Fibroblast of gingiva (primary cell): ENCODE measurements at regions not wholly inside any gene's neighbourhood (a gene's known extent, or its start where the extent isn't known, plus 50 kb on each side); places are given as distances from the start of the nearest gene placed in this dataset.

Experiments
- DNase-seq: peaks from one replicate; pipeline ENCODE4 v3.0.0-alpha.2; 2011; ENCODE audit warnings: low read depth

DNA sequence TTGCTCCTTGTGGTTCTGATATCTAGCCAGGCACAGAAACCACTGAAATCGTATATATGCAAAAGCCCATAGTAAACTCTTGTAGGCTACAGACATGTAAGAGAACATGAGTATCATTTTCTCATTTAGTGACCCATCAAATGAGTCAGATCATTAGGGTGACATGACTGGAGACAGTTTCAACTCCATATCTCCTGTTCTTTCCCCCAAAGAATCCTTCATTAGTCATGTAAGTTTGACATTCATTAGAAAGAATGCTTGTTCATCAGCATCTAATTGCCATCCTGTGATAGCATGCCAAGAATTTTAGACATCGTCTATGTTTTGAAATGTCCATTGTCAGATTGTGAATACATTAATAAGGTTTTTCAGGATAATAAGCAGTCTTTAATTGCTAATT lies 264.9 kb upstream of the TPM1 start:
- no peak for DNase-seq

DNA sequence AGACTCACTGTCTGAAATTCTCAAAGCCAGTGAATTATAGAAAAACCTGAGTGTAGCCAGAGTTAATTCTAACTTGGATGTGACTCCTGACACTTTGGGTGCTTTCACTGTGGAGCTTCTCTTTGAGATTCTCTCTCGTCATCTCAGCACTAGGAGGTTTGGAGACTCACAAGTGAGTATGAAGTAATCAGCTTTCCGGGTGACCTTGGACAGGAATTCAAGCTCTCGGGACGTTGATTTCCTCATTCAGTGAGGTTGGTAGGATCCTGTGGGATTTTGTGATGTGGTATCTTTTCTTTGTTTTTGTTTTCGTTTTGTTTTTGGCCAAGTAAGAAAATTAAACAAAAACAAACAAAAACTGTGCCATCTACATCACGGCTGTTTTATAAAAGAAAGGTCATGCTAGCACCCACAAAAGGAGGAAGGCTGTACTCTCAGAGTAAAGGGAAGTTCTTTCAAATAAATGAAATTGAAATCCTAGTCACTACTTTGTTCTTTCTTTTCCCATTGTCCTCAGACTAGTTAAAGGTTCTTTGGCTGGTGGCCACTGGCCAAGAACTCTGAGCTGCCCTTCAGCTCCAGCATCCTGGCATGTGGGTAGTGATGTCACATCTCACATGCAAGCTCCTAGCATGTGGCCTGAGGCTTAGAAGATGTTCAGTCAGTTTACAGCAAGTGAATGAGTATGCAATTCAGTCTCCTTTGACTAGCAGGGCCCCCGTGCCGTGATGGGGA lies 263.3 kb upstream of the TPM1 start:
- peak; percentile 63 for DNase-seq

DNA sequence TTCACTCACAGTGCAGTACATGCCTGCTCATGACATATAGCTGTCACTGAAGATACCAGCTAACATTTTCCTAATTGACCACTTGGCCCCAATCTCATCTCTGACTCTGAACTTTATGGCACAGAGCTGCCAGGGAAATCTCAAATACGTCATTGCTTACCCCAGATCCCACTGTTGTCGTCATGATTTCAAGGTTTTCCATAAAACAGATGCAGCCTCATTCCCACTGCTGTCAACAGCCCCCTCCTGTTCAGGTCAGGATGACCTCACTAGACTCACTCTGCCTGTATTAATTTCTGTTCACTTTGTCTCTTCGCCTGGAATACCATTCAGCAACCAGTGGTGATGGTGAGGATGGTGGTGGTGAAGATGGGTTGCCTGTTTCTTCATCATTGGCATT lies 262.6 kb upstream of the TPM1 start:
- no peak for DNase-seq

DNA sequence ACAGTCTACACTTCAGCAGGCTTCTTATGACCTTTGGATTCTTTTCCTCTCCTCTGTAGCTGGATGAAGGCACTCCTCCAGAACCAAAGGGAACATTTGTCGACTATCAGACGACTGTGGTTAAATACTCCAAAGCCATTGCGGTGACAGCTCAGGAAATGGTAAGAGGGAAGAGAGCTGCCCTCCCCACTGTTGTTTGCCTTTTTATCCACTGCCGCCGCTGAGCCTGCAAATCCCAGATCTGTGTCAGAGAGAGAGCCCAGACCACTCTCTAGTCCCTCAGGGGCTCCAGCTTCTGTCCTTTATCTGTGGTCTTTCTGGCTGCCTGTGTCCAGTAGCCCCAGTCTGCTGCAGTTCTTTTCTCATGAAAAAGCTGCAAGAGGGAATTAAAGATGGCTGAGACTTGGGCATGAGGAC lies 261.5 kb upstream of the TPM1 start:
- no peak for DNase-seq

DNA sequence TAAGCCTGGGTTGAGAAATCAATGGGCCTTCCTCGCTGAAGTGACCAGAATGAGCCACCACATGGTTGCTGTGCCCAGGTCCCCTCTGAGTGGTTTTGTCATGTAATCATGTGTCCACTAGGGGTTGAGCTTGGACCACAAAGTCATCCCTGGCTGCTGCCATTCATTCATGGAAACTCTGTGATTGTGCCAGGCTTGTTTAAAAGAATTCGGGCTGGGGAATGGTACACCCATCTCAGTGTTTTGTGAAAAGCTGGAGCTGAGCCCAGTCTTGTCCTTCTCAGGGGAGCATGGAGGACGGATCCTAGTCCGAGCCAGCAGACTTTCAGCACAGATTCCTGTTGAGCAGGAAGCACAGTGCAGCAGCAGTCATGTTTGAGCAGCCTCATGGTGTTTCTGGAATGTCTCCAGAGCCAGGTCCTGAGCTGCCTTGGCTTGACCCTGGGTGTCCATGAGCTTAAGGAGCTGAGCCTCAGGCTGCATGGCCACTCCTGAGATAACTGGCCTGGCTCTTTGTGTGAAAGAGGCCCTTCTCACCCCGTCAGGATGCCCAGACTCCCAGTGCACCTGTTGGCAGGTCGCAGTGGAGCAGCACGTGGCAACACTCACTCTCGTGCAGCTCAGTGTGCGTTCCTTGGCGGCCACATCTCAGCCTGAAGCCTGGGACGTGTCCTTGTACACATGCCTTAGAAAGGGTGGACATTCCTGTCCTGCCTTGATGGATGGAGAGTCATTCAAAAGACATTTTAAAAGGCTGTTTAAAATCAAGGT lies 260.3 kb upstream of the TPM1 start:
- DNase-seq = peak; percentile 97

DNA sequence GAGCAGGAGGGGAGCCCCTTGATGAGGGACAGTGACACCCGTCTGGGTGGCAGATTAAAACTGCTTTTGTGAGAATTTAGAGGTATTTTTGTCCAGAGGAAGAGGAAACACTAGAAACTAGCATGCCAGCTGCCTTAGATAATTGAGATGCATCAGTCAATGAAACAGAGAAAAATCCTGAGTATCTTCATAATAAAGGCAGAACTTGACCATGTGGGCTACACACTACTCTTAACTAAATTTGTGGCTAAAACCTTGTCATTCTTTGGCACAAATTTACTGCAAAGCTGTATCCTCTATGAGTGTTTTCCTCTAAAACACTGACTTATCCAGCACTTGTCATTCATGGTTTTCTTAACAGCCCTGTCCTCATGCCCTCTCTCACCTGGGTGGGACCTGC lies 259.7 kb upstream of the TPM1 start:
- DNase-seq = no peak

DNA sequence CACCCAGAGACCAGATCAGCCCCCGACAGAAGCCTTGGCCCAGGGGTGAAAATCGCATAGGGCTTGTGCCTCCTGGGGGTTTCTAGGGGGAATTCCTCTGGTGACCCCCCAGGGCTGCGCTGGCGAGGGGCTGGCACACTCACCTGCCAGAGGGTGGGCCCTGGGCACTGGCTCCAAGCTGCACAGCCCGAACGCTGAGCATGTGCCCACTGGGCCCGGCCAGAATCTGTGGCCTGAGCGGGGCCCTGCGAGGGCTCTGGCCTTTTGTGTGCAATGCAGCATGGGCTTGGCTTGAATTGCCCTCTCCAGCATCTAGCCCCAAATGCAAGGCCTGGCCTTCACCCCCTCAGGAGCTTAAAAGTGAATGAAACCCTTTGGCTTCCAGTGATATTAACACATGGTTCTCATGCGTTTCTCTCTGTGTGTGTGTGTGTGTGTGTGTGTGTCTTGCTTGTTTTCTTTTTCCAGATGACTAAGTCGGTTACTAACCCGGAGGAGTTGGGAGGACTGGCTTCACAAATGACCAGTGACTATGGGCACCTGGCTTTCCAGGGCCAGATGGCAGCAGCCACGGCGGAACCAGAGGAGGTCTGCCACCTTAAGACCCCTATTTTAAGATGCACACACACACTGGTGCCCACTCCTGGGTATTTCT lies 259.1 kb upstream of the TPM1 start:
- DNase-seq = peak; percentile 89

DNA sequence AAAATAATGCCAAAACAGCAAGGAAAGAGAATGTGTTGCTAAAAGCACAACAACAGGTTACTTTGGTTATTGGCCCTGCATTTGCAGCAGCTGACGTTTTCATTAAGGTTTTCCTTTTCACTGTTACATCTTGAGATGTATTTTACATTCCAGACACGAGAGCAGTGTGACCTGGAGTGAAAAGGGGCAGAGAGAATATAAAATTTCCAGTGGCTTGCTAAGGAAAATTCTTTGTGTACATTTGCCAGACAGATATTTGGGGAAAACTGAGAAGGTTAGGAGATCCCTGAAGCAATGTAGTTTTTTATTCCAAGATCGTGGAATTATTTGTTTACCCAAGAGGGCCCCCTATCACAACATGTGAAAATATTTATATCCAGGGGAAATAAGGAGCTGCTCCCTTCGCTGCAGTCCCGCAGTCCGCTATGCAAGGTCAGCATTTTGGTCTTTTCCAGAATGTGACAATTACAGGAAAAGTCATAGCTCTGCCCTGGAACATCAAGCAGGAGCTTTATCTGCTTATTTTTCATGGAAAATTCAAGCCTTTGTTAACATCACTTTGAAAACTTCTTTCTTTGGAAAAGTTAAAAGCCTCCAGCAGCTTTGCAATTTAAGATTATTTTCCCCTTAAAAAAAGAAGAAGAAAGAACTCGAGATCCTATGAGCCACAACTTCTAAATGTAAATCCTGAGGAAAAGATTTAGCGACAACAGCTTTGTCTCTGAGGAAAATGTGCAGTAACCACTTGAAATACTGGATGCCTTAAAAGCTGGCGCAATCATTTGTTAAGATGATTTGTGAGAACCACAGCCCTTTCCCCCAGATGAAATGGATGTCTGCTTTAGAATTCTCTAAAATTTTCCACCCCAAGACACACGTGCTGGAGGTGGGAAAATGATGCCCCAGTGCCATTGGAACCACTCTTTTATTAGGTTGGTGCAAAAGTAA lies 256.4 kb upstream of the TPM1 start:
- DNase-seq = peak; percentile 19

DNA sequence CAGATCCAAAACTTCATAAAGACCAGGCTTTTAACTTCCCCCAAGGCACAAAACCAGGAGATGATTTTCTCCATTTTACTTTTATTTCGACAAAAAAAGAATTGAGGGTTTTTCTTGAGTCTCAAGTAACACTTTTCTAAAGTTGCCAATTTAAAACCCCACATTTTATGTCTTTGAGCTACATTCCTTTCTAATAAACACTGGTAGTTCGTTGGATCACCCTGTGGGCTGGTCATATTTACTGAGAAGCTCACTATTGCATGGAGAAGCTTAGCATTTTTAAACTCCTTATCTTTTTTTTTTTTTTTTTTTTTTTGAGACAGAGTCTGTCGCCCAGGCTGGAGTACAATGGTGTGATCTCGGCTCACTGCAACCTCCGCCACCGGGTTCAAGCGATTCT lies 255.1 kb upstream of the TPM1 start:
- DNase-seq = no peak

DNA sequence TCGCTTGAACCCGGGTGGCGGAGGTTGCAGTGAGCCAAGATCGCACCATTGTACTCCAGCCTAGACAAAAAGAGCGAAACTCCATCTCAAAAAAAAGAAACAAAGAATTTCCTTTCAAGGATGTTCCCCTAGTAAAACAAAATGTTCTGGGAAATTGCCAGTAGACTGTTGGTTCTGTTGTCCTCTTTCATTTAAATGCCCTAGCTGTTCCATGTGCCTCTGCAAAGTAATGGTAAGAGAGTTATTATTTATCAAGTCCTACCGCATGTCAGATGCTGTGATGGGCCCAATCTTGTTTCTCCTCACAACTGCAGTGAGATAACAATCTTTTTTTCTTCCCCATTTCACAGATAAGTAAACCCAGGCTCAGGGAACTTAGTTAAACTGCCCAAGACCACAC lies 254.3 kb upstream of the TPM1 start:
- no peak for DNase-seq

DNA sequence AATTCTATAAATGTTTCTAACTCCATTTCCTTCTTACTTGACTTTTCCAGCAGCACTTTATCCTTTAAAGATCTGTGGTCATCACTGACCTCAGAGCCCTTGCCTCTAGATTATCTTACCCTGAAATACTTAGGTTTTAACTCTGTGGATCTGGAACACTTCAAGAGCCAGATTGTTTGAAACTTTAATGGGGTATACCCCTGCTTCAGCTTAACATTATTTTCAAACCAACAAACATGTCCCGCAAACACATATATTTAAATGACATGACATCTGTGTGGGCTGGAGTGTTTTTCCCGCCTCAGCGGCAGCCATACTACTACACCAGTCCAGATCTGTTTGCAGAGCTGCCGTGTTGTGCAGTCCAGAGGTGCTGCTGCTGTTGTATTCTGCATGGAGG lies 252.0 kb upstream of the TPM1 start:
- DNase-seq = no peak

DNA sequence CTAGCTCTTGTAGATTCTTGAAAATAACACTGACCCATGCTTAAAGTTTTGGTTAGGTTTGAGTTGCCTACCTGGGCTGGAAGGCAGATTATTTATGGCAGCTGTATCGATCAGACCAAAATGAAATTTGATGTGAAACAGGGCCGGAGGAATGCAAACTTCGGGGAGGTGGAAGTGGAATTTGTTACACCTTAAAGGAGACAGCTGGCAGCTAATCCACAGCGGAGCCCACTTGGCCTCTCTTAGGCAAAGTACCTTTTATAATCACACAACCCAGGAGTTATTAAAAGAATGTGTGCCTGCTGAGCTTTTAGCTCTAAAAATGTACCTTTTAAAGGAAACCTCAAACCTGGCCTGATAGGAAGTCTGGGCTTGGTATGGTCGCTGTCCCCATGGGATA lies 250.9 kb upstream of the TPM1 start:
- DNase-seq = no peak

DNA sequence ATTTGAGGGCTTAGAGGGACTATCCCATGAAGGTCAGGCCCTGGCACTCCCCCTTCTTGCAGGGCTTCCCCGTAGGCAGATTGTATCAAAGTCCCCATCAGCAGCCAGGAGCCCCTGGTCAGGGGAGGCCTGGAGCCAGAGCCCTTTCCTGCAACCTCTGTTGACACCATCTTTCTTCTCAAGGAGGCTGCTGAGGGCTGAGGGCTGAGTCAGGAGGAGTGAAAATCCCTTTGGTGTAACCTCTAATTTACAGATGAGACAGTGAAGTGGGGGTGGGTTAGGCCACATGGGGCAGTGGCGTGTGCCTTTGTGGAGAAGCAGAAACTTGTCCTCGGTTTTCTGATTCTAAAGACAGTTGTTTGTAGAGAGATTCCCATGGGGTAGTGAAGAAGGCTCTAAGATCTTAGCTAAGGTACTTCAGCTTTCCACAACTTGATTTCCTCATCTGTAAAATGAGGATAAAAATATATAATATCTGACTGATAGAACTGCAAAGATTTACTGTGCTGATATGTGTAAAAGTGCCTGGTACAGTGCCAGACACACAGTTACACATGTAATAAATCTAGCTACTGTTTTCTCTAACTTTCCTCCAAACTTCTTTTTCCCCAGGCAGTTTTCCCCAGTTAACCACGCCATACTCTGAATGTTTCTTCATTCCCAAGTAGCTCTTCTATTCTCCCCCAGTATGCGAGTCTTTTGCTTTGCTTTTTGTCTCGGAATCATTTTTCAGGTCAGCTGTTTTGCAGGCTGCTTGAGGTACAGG lies 249.4 kb upstream of the TPM1 start:
- DNase-seq = no peak

DNA sequence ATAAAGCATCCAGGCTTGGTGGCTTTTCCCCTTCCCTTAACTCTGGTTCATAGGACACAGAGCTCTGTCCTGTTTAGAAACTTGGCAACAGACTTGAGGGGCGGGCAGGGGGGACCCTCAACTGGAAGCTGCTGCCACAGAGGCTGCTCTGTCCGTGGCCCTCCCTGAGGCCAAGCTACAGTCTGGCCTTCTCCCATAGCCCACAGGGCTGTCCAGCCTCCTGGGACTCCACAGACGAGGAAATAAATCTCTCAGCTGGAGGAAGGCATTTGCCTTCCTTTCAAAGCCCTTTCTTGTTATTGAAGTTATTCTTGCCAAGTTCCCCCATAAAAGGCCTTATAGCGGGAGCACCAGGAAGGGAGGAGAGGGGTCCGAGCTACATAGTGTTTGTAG lies 248.8 kb upstream of the TPM1 start:
- no peak for DNase-seq

DNA sequence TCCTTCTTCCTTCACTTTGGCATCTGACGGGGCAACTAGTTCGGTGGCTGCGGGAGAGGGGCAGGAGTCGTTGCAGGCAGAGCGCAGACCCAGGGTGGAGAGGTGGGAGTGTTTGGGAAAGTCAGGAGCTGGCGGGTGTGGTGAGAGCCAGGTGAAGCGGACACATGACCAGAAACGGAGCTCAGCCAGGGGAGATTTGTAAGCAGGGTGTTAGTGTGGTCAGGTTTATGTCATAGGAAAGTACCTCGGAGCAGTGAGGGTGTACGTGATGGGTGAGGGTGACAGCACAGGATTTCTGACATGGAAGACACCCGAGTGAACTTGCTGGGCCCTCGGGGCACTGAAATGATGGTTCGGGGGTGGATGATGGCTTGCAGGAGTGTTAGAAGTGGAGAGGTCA lies 247.4 kb upstream of the TPM1 start:
- DNase-seq = no peak

DNA sequence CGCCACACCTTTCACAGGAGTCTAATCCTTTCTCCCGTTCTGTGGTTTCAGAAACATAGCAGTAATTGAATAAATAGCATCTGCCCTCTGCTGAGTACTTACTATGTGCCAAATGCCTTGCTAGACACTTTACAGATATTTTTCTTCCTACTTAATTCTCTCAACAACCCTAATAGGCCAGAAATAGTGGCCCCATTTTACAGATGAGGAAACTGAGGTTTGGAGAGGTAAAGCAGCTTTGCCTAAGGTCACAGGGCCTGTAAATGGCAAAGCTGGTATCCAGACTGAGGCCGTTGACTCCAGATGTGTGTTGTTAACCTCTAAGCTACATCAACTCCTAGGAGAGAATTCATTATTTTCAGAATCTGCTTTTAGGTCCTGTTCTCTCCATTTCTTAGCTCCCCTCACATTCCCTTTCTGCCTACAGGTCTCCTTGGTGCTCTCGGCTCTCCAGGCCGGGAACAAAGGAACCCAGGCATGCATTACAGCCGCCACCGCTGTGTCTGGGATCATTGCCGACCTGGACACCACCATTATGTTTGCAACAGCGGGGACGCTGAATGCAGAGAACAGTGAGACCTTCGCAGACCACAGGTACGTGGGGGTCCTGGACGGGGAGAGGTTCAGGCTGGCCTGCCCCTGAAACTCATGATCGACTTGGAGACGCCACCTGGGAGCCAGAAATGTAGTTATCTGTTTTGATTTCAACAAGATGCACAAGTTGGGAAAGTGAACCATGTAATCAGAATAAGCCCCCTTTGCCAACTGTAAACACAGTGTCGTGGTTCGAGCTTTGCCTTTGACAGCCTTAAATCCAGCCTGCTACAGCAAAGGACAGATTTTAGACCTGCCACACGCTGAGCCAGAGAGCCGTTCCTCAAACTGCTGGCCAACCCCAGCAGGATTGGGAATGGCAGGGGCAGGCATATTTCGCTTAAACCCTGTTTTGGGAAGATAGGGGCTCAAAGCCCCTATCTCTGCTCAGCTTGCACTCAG lies 246.5 kb upstream of the TPM1 start:
- DNase-seq = no peak

DNA sequence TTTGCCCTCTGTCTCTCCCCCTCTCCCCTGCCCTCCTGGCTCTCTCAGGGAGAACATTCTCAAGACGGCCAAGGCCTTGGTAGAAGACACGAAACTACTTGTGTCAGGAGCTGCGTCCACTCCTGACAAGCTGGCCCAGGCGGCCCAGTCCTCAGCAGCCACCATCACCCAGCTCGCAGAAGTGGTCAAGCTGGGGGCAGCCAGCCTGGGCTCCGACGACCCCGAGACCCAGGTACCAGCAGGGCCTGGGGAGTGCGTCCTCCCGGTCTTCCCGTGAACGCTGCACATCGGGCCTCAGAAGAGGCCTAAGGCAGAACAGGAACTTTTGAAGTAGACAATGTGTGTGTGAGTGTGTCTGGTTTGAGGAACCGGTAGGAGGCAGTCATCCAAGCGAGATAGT lies 245.4 kb upstream of the TPM1 start:
- DNase-seq = no peak

DNA sequence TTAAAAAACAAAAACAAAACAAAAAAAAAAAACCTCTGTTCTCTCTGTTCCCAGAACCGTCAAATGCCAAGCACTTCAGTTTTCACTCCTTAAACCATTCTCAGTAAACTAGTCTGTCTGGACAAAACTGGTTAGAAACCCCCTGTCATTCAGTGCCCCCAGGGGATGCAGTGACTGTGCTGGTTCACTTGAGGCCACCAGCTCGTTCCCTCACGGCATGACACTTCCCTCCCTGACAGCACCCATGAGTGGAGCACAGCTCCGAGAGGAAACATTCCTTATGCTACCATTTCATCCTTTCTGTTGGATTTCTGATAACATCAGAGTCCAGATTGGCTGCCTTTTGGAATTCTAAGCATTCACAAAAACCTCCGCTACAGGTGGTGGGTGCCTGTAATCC lies 244.0 kb upstream of the TPM1 start:
- DNase-seq = no peak

DNA sequence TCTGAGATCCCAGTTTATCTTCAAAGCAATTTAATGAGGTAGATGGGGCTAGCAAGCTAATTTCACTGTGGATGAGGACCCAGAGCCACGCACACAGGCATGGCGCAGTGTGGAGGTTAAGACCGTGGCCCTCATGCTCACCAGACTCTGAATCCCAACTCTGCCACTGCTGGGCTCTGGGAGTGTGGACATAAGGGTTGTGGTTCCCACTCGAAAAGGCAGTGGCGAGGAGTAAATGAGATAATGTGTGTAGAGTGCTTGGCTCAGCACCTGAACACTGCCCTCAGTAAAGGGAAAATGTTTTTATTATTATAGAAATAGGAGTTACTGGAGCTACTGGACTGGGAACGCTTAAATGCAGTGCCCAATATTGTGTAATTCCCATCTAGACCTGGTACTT lies 243.5 kb upstream of the TPM1 start:
- no peak for DNase-seq

DNA sequence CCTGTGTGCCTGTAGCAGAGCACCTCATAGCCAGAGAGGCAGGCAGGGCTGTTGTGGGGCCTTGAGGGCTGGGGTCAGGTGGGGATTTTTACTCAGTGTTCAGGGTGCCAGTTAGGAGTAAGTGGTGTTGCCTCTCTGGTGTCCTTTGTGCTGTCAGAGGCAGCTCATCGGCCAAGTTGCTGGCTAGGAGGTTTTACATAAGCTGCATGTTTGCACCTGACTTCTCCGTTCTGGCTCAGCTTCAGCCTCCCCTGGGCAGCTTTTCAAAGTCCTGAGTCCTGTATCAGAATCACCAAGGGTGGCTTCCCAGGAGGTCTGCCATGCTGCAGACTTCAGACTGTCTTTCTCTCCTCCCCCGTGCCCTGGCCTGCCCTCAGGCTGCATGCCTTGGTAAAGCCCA lies 242.6 kb upstream of the TPM1 start:
- no peak for DNase-seq
